Upper lobe of right lung (tissue), 1 donor: ENCODE measurements at regions not wholly inside any gene's neighbourhood (a gene's known extent, or its start where the extent isn't known, plus 50 kb on each side); places are given as distances from the start of the nearest gene placed in this dataset.
A peak's percentile ranks its signal among the peaks of the same experiment; 100 is the strongest.

Source experiments
- ATAC-seq: fragments of 200-7000 bp; cut with Tn5 transposase; one replicate; pipeline ENCODE4 v1.9.1; 2020; ENCODE audit warnings: mild to moderate bottlenecking, moderate library complexity
- DNase-seq: peaks from one replicate; pipeline ENCODE4 v3.0.0-alpha.2; 2020
- H3K27ac ChIP-seq: fragments of 200-600 bp; one replicate; pipeline ENCODE4 v1.8.0; 2022
- H3K27me3 ChIP-seq: fragments of 200-600 bp; one replicate; pipeline ENCODE4 v1.8.0; 2022; ENCODE audit warnings: mild to moderate bottlenecking
- H3K36me3 ChIP-seq: fragments of 200-600 bp; one replicate; pipeline ENCODE4 v1.8.0; 2022
- H3K4me1 ChIP-seq: fragments of 200-600 bp; one replicate; pipeline ENCODE4 v1.8.0; 2022
- H3K4me3 ChIP-seq: fragments of 200-600 bp; one replicate; pipeline ENCODE4 v1.8.0; 2022; ENCODE audit warnings: mild to moderate bottlenecking
- H3K9me3 ChIP-seq: fragments of 200-600 bp; one replicate; pipeline ENCODE4 v1.8.0; 2022
- intact Hi-C: fragments of 100-400 bp; cut with DNase I; formaldehyde crosslinking; loops from one replicate; pipeline ENCODE4 v1.11.0; 2022
- TF ChIP-seq, protein P1 (sequence below): fragments of 200-600 bp; IDR thresholded peaks from one replicate; pipeline ENCODE4 v1.8.0; 2022; ENCODE audit warnings: antibody characterized with exemption
- donor health status: DM: no; HTN: yes; CAD: no; lungs with severe emphysema.

DNA sequence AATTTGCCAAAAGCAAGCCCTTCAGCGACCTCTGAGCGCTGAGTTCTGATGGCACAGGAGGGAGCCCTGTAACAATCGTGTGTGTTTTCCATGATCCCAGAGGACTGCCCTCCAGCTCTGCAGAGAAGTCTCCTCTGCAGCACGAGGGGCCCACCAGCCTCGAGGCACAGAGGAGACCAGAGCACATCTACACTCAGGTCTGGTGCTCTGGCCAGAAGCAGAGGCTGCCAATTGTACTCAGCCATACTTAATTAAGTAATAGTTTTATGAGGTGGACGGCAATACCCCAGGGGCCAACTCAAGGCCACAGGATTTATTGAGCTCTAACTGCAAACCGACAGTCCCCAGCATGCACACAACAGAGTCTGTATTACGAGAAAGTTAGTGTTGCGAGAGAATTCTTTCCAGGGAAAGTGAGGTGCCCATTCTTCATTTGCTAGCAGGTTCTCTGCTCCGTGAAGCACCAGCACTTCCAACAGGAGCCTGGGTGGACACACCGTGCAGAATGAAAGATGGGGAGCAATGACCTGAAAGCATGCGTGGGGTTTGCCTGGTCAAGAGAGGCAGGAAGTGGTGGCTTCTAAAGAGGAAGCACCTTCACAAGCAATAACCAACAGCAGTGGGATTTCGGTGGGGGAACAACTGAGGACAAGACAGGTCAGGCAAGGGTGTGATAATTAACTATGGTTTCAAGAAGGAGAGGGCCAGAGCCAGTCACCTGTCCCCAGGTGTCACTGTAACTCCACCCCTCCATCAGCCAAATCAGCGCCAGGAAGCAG lies 92.8 kb upstream of the FOXC1 start:
- no peak overlapping the region for H3K27ac ChIP-seq
- H3K4me1 ChIP-seq: no peaks in the 10 kb centered on the region
- no peak for ATAC-seq
- no peak for DNase-seq
- TF ChIP-seq, protein P1, sequence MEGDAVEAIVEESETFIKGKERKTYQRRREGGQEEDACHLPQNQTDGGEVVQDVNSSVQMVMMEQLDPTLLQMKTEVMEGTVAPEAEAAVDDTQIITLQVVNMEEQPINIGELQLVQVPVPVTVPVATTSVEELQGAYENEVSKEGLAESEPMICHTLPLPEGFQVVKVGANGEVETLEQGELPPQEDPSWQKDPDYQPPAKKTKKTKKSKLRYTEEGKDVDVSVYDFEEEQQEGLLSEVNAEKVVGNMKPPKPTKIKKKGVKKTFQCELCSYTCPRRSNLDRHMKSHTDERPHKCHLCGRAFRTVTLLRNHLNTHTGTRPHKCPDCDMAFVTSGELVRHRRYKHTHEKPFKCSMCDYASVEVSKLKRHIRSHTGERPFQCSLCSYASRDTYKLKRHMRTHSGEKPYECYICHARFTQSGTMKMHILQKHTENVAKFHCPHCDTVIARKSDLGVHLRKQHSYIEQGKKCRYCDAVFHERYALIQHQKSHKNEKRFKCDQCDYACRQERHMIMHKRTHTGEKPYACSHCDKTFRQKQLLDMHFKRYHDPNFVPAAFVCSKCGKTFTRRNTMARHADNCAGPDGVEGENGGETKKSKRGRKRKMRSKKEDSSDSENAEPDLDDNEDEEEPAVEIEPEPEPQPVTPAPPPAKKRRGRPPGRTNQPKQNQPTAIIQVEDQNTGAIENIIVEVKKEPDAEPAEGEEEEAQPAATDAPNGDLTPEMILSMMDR: no peak
- H3K36me3 ChIP-seq: no peaks in the 10 kb centered on the region
- no peak overlapping the region for H3K4me3 ChIP-seq
- intact Hi-C loops: no loop called here
- H3K9me3 ChIP-seq: no peaks in the 10 kb centered on the region
- H3K27me3 ChIP-seq: no peaks in the 10 kb centered on the region

DNA sequence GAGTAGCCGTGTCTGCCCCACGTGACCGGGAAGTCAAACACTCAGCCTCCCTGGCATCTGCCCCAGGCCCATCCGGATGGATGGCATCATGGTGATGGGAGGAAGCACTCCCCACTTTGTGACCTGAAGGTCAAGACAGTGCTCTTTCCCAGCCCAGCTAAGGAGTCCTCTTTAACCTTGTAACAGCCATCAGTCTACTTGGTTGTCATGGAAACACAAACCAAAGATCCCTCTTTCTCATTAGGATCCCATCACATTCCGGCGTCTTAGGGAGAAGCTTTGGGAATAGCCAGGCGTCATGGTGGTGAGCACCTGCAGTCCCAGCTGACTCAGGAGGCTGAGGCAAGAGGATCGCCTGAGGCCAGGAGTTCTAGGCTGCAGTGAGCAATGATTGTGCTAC lies 90.9 kb upstream of the FOXC1 start:
- no peaks in the 10 kb centered on the region for H3K4me1 ChIP-seq
- H3K36me3 ChIP-seq: no peaks in the 10 kb centered on the region
- H3K9me3 ChIP-seq: no peaks in the 10 kb centered on the region
- H3K27ac ChIP-seq: no peak overlapping the region
- ATAC-seq (no peak), DNase-seq (no peak)
- intact Hi-C loops: no loop called here
- H3K27me3 ChIP-seq: peaks cover 14% of the 10 kb centered on the region
- TF ChIP-seq, protein P1: no peak
- no peak overlapping the region for H3K4me3 ChIP-seq

DNA sequence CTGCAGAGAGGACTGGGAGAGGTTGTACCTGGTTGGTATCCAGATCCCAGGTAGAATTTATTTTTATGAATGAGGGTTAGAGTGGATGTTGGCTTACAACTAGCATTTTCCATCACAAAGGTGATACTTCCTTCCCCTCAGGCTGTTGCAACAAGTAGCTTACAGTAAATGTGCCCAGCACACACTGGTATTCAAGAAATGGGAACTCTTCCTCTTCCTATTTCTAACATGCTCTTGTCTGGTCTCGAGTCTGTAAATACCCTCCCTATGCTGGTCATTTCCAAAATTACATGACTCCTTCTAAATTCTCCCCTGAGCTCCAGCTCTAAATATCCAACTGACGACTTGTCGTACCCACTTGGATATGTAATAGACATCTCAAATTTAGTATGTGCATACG lies 90.1 kb upstream of the FOXC1 start:
- TF ChIP-seq, protein P1: no peak
- intact Hi-C loops: no loop called here
- H3K27ac ChIP-seq: no peak overlapping the region
- H3K36me3 ChIP-seq: no peaks in the 10 kb centered on the region
- no peak for DNase-seq
- no peaks in the 10 kb centered on the region for H3K9me3 ChIP-seq
- H3K27me3 ChIP-seq: peaks cover 16% of the 10 kb centered on the region
- ATAC-seq: no peak
- no peak overlapping the region for H3K4me3 ChIP-seq
- no peaks in the 10 kb centered on the region for H3K4me1 ChIP-seq

DNA sequence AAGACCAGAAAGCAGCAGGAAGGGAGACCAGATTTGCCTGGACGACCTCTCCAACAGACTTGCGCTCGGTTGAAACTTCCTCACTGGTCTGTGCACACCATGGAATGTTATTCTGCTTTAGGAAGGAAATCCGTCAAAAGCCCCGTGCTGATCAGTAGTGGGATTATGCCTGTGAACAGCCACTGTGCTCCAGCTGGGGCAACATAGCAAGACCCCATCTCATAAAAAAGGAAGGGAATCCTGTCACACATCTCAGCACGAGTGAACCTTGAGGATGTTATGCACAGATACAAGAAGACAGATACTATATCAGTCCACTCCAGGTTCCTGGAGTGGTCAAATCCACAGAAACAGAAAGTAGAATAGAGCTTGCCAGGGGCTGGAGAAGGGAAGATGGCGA lies 86.9 kb upstream of the FOXC1 start:
- H3K9me3 ChIP-seq: no peaks in the 10 kb centered on the region
- intact Hi-C loops: no loop called here
- DNase-seq (no peak), ATAC-seq (no peak)
- no peak overlapping the region for H3K4me3 ChIP-seq
- H3K27ac ChIP-seq: no peak overlapping the region
- TF ChIP-seq, protein P1: no peak
- no peaks in the 10 kb centered on the region for H3K36me3 ChIP-seq
- peaks cover 16% of the 10 kb centered on the region for H3K4me1 ChIP-seq
- peaks cover 16% of the 10 kb centered on the region for H3K27me3 ChIP-seq

DNA sequence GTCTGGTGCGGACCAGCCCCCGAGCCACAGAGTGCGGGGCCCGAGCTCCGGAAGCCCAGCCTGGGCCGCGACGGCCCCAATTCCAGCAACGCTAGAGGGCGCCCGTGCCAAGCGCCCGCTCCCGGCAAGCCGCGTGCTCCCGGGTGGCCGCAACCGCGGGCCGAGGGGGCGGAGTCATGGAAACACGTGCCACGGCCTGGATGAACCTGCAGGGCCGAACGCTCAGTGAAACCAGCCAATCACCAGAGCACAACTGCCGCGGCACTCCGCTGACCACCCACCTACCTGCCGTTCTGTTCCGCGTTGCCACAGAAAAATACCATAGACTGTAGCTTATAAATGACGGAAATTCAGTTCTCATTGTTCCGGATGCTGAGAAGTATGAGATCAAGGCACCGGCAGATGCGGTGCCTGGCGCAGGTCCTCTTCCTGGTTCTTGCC lies 85.7 kb upstream of the FOXC1 start:
- peak; percentile 90 for DNase-seq
- Histone ChIP-seq H3K4me3 (peak overlapping the region; percentile 8), H3K27me3 (peaks cover 16% of the 10 kb centered on the region), H3K27ac (peak overlapping the region; percentile 24), H3K4me1 (peaks cover 16% of the 10 kb centered on the region), H3K36me3 (no peaks in the 10 kb centered on the region), H3K9me3 (no peaks in the 10 kb centered on the region)
- ATAC-seq: peak; percentile 84
- intact Hi-C loops: no loop called here
- TF ChIP-seq, protein P1: peak; percentile 58
